HT-29 (cell line): ENCODE measurements at regions not wholly inside any gene's neighbourhood (a gene's known extent, or its start where the extent isn't known, plus 50 kb on each side); places are given as distances from the start of the nearest gene placed in this dataset.
"Not testable (repeated sequence)": the region's sequence is repeated elsewhere in the genome, so short reads cannot be mapped to it uniquely, and the experiment has no call there.

Source experiments
- DNase-seq: peaks from one replicate; pipeline ENCODE4 v3.0.0-alpha.2; 2015; ENCODE audit warnings: low spot score

DNA sequence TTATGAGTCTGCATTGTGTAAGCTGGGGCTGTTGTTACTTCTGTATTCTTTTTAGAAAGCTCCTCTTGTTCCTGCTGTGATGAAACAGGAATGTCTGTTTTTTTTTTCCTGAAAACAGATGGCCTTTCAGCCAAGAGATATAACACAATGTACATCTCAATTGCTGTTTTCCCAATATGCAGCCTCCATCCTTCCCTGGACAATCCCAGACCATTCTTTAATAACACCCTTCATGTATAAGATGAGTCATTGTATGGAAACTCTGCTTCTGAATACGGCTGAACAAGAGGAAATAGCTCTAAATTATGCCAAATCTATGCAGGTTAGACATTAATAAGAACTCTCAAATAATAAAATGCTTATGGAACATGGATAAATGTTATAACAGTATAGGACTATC lies 60.2 kb upstream of the LRRC4C start:
- no peak for DNase-seq

- no peak for DNase-seq
Measured at GRCh38 chr11:41522391-41522790, 62.9 kb upstream of the LRRC4C start.

DNA sequence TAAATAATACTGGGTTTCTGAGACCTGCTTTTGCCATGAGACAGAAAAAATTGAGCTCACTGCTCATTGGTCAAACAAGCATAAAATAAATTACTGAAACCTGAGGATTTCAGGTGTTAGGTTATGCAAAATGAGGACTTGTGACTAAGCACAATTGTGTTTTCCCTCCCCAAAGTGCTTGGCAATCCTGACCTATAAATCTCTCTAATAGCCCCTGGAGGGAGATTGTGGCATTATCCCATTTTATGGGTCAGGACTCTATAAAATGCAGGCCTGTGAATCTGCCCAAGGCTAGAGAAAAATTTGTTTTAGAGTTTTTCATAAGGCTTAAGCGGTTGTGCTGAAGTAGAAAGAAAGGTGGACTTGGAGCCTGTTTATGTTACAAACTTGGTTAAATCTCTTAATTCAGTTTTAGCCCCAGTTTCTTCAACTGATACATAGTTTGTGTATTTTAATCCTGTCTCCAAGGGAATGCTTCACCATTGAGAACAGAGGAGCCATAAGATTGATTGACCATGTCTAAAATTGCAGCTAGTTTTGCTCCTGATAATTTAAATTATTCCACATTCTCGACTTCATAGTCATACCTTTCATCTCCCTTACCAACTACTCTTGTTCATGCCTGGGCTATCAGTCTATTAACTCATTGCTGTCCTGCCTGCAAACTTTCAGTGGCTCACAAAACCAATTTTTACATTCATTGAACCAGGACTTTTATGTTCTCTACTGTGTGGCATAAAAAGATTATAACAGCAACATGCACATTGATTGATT lies 63.6 kb upstream of the LRRC4C start:
- no peak for DNase-seq

- no peak for DNase-seq
Measured at GRCh38 chr11:41527530-41527929, 68.1 kb upstream of the LRRC4C start.

DNA sequence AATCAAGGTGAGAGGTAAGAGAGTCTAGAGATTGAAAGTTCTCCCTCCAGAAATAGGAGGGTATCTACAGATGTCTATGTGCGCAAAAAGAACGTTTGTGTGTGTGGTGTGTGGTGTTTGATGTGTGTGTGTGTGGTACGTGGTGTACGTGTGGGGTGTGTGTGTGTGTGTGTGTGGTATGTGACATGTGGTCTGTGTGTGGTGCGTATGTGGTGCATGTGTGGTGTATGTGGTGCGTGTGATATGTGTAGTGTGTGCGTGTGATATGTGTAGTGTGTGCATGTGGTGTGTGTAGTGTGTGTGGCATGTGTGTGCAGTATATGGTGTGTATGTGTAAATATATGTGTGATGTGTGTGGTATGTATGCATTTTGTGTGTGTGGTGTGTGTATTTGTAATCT lies 73.0 kb upstream of the LRRC4C start:
- DNase-seq, result no peak

GRCh38 chr11:41533761-41534160 lies 74.3 kb upstream of the LRRC4C start:
- no peak for DNase-seq

DNA sequence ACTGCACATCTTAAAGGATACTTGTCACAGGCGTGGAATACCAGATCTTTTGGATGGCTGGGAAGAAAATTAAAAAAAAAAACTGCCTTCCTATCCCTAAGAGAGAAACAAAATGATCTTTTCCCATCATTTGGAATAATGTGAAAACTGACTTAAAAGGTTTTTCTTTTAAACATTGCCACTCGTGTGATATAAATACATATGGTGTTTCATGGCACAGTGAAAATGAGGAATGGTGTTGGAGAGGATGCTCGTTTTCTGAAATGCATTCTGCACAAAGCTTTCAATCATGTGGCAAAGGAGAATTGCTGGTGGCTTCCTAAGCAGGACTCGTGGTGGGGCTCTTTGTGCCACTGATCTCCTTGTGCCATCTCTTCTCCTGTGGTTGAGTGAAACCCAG lies 74.9 kb upstream of the LRRC4C start:
- no peak for DNase-seq

DNA sequence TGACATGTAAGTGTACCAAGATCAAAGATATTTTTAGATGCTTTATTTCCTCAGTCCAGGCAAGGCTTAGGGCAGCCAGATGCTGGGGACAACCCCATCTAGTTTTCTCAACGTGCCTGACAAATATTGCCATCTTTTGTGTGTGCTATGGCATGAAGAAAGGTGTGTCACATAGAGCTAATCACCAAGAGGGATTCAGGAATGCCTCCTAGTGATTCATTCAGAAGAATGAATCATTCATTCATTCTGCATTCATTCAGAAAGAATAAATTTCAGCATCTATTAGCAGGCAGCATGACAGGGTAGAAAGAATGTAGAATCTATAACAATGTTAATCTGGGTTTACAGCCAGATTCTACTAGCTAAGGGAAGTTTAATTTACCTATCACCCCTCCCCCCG lies 75.4 kb upstream of the LRRC4C start:
- no peak for DNase-seq

DNA sequence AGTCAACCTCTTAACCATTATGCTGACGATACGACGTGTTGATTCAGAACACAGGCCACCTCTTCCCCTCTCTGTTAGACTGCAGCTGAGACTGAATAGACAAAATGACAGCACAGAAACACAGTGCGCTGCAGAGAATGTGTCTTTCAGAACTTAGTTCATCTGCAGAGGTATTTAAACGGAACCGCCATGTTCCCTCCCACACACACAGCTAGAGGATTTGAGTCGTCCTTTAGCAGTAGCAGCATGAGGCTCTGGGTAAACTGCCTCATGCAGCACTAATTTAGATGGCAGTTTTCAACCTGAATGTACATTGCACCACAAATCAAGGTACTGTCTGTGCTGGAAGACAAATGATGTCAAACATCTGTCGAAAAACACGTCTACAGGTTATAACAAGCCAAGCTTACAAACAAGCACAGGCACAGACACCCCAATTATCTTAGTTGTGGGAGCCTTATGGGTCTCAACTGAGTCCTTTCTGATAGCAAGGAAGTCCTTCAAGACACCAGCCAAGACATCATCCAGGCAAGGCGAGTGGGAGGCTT lies 76.6 kb upstream of the LRRC4C start:
- no peak for DNase-seq

DNA sequence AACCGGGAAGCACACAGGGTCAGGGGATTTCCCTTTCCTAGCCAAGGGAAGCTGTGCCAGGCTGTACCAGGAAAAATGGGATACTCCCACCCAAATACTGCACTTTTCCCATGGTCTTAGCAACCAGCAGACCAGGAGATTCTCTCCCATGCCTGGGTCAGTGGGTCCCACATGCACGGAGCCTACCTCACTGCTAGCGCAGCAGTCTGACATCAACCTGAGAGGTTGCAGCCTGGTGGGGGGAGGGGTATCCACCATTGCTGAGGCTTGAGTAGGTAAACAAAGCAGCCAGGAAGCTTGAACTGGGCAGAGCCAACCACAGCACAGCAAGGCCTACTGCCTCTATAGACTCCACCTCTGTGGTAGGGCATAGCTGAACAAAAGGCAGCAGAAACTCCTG lies 85.5 kb upstream of the LRRC4C start:
- DNase-seq, result not testable (repeated sequence)

DNA sequence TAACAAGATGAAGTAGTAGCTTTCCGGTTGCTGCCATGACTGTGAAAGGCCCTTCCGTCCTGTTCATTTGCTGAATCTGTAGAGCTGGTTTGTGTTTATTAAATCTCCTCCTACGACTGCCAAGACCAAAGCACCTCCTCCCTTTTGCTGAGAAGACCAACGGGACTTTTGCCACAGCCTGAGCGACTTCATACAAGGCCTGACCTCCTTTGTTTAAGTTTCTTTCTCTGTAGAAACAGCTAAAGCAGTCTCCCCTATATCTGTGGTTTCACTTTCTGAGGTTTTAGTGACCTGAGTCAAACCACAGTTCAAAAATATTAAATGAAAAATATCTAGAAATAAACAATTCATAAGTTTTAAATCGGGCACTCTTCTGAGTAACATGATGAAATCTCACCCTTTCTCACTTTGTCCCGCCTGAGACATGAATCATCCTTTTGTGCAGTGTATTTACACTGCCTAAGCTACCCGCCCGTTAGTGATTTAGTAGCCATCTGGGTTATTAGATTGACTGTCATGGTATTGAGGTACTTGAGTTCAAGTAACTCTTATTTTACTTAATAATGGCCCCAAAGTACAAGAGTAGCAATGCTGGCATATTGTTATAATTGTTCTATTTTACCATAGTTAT lies 119.1 kb upstream of the LRRC4C start:
- peak; percentile 60 for DNase-seq

GRCh38 chr11:41579546-41579945 lies 120.1 kb upstream of the LRRC4C start:
- DNase-seq, result no peak

DNA sequence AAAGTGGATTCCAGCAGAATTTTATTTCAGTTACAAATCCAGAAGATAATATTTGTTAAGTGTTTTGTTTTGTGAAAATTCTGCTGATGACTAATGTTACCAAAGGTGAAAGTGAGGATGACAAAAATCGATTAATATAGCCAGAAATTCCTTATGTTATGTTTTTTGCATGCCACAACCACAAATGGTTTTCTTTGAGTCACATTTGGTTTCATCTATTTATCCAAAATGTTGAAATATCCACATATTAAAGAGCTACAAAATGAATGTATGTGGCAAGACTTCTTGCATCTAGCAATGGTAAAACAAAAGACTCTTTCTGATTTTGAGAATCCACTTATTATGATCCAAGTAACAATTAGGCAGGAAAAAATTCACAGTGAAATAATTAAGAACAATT lies 150.1 kb upstream of the LRRC4C start:
- DNase-seq, result no peak

- DNase-seq, result peak; percentile 48
Measured at GRCh38 chr11:41612415-41612814, 153.0 kb upstream of the LRRC4C start.

GRCh38 chr11:41613326-41613725 lies 153.9 kb upstream of the LRRC4C start:
- DNase-seq, result no peak

DNA sequence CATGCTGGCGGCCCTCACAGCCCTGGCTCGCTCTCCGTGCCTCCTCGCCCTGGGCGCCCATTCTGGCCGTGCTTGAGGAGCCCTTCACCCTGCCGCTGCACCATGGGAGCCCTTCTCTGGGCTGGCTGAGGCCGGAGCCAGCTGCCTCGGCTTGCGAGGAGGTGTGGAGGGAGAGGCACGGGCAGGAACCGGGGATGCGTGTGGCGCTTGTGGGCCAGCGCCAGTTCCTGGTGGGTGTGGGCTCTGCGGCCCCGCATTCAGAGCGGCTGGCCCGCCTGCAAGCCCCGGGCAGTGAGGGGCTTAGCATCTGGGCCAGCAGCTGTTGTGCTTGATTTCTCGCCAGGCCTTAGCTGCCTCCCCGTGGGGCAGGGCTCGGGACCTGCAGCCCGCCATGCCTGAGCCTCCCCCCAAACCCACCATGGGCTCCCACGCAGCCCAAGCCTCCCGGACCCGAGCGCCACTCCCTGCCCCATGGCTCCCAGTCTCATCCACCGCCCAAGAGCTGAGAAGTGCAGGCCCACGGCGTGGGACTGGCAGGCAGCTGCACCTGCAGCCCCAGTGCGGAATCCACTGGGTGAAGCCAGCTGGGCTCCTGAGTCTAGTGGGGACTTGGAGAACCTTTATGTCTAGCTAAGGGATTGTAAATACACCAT lies 163.4 kb upstream of the LRRC4C start:
- DNase-seq, result no peak

DNA sequence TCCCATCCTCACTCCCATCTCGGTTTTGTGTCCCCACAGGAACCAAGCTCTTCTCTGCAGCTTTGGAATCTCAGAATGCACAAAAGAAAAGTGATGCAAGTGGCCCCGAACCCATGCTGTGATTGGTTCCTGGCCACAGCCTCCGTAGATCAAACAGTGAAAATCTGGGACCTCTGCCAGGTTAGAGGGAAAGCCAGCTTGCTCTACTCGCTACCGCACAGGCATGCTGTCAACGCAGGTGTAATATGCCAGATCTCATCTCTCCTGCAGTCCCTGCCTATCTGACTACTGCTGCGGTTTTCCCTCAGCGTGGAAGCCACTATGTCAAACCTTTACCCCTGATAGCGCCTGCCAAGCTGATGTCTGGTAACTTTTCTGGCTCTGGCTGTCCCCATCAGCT lies 200.5 kb upstream of the LRRC4C start:
- peak; percentile 58 for DNase-seq

DNA sequence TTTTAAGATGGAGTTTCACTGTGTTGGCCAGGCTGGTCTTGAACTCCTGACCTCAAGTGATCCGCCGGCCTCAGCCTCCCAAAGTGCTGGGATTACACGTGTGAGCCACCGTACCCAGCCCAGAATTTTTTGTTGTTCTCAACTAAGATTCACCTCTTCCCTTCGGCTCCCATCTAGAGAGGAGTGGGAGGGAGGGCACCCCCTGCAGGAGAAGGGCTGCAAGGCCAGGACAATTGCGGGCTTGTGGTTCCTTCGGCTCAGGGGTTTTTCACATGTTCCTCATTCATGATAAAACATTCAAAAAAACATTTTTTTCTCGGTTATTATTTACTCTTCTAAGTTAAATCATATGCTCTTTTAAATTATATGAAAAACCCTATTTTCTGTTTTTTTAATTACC lies 201.1 kb upstream of the LRRC4C start:
- DNase-seq, result peak; percentile 12

GRCh38 chr11:41665441-41666360 lies 206.2 kb upstream of the LRRC4C start:
- no peak for DNase-seq

- no peak for DNase-seq
Measured at GRCh38 chr11:41666951-41667653, 207.7 kb upstream of the LRRC4C start.

DNA sequence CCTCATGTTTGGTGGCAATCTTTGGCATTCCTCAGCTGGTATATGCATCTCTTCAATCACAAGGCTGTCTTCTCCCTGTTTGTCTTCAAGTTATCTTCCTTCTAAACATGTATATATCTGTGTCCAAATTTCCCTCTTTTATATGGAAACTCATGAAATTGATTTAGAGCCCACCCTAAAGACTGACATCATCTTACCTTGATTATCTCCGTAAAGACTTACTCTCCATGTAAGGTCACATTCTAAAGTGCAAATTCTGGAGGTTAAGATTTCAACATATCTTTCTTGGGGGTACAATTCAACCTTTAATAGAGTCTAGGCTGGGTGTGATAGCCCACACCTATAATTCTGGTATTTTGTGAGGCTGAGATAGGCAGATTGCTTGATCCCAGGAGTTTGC lies 215.8 kb upstream of the LRRC4C start:
- DNase-seq, result no peak
